K562 (cell line): ENCODE measurements at regions not wholly inside any gene's neighbourhood (a gene's known extent, or its start where the extent isn't known, plus 50 kb on each side); places are given as distances from the start of the nearest gene placed in this dataset.

ENCODE experiments used
- MCM2 ChIP-seq: fragments of 450-650 bp; IDR thresholded peaks from 2 replicates; pipeline ENCODE4 v1.6.1; 2017; ENCODE audit warnings: low read depth, mild to moderate bottlenecking
- SRSF9 ChIP-seq: fragments of 200-400 bp; formaldehyde crosslinking; IDR thresholded peaks from 2 replicates; pipeline ENCODE4 v1.6.1; 2017; ENCODE audit warnings: low read depth, low read length, borderline replicate concordance
- TF ChIP-seq, protein P1 (sequence below), 2 experiments: fragments of 450-650 bp; formaldehyde crosslinking in 1 of 2; IDR thresholded peaks; 2 replicates each; pipeline versions ENCODE4 v1.4.0 to v1.6.1; 2014 to 2020; ENCODE audit warnings: mild to moderate bottlenecking in 2 of 2, borderline replicate concordance in 1 of 2, low read depth in 1 of 2

DNA sequence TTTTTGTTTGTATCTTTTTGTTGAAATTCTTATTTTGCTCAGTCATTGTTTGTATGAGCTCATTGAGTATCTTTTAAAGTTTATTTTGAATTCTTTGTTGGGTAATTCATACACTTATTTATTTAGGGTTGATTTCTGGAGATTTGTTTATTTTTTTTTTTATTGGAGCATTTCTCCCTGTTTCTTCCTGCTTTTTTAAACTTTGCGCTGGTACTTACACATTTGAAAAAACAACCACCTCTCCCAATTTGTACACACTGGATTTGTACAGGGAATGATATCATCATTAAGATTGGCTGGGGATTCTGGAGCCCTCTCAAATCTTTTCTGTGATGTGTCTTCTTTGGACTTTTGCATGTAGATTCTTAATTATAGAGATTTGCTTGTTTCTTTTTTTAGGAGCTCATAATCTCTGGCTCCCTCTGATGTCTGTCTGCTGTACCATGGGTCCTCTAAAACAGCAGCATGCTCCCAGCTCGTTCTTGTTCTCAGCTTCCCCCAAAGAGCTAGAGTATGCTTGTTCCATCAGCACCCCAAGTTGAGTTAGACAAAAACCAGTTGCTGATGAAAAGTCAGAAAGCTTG lies 310.7 kb downstream of the DUSP10 start (continued):
- TF ChIP-seq, protein P1, sequence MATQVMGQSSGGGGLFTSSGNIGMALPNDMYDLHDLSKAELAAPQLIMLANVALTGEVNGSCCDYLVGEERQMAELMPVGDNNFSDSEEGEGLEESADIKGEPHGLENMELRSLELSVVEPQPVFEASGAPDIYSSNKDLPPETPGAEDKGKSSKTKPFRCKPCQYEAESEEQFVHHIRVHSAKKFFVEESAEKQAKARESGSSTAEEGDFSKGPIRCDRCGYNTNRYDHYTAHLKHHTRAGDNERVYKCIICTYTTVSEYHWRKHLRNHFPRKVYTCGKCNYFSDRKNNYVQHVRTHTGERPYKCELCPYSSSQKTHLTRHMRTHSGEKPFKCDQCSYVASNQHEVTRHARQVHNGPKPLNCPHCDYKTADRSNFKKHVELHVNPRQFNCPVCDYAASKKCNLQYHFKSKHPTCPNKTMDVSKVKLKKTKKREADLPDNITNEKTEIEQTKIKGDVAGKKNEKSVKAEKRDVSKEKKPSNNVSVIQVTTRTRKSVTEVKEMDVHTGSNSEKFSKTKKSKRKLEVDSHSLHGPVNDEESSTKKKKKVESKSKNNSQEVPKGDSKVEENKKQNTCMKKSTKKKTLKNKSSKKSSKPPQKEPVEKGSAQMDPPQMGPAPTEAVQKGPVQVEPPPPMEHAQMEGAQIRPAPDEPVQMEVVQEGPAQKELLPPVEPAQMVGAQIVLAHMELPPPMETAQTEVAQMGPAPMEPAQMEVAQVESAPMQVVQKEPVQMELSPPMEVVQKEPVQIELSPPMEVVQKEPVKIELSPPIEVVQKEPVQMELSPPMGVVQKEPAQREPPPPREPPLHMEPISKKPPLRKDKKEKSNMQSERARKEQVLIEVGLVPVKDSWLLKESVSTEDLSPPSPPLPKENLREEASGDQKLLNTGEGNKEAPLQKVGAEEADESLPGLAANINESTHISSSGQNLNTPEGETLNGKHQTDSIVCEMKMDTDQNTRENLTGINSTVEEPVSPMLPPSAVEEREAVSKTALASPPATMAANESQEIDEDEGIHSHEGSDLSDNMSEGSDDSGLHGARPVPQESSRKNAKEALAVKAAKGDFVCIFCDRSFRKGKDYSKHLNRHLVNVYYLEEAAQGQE (IDR thresholded peaks at IDR 0.05; ENCODE audit: borderline replicate concordance): no peak
- TF ChIP-seq, protein P1 (CRISPR knock-in tag; IDR thresholded peaks at IDR 0.05; ENCODE audit: low read depth): no peak
- TF ChIP-seq MCM2 (no peak), SRSF9 (no peak)
- TF ChIP-seq, all 486 proteins: peak for 0
